ENCODE measurements at regions not wholly inside any gene's neighbourhood (a gene's known extent, or its start where the extent isn't known, plus 50 kb on each side); places are given as distances from the start of the nearest gene placed in this dataset.

GRCh38 chr12:108035372-108035771 lies 93.7 kb upstream of the WSCD2 start:
- no peaks in the 10 kb centered on the region for H3K9me3 ChIP-seq (ENCODE audit: insufficient read depth, low read length)
- no peak overlapping the region for H3K9ac ChIP-seq (ENCODE audit: insufficient read length, low read depth)
- no peak for TF ChIP-seq ZNF274 (IDR thresholded peaks at IDR 0.05; ENCODE audit: low read depth, low read length)
- TF ChIP-seq YY1 (IDR thresholded peaks at IDR 0.05; ENCODE audit: insufficient read depth, insufficient read length): no peak
- TF ChIP-seq SUZ12 (IDR thresholded peaks at IDR 0.05; ENCODE audit: extremely low read depth, insufficient read depth, insufficient read length): no peak
- DNase-seq (ENCODE audit: low read depth, low spot score): no peak
- H3K27me3 ChIP-seq (ENCODE audit: insufficient read depth, insufficient read length): peaks cover 3% of the 10 kb centered on the region
- H3K4me3 ChIP-seq (ENCODE audit: insufficient read length, low read depth): no peak overlapping the region
- no peaks in the 10 kb centered on the region for H3K4me1 ChIP-seq (ENCODE audit: insufficient read depth, insufficient read length)
- no peaks in the 10 kb centered on the region for H3K36me3 ChIP-seq (ENCODE audit: insufficient read depth, insufficient read length, low read length)

- no peaks in the 10 kb centered on the region for H3K4me1 ChIP-seq (ENCODE audit: insufficient read depth, insufficient read length)
- no peak overlapping the region for H3K4me3 ChIP-seq (ENCODE audit: insufficient read length, low read depth)
- H3K9ac ChIP-seq (ENCODE audit: insufficient read length, low read depth): no peak overlapping the region
- H3K36me3 ChIP-seq (ENCODE audit: insufficient read depth, insufficient read length, low read length): no peaks in the 10 kb centered on the region
- no peaks in the 10 kb centered on the region for H3K27me3 ChIP-seq (ENCODE audit: insufficient read depth, insufficient read length)
- DNase-seq (ENCODE audit: low read depth, low spot score): no peak
- TF ChIP-seq SUZ12 (IDR thresholded peaks at IDR 0.05; ENCODE audit: extremely low read depth, insufficient read depth, insufficient read length) (no peak), ZNF274 (IDR thresholded peaks at IDR 0.05; ENCODE audit: low read depth, low read length) (no peak), YY1 (IDR thresholded peaks at IDR 0.05; ENCODE audit: insufficient read depth, insufficient read length) (no peak)
- no peaks in the 10 kb centered on the region for H3K9me3 ChIP-seq (ENCODE audit: insufficient read depth, low read length)
Measured at GRCh38 chr12:108037960-108038359, 91.1 kb upstream of the WSCD2 start.

DNA sequence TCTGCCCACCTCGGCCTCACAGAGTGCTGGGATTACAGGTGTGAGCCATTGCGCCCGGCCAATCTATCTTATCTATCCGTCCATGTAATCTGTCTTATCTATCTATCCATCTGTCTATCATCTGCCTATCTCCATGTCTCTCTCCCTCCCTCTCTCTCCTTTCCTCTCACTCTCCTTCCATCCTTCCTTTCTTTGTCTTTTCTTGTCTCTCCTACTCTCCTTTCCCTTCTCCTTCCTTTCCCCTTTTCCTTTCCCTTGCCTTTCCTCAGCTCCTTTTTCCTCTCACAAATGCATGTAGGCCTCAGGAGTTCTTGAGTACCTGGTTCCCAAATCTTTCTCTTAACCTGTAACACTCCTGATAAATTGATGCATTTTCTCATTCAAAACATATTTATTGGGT lies 89.3 kb upstream of the WSCD2 start:
- Histone ChIP-seq H3K9ac (ENCODE audit: insufficient read length, low read depth) (no peak overlapping the region), H3K4me1 (ENCODE audit: insufficient read depth, insufficient read length) (no peaks in the 10 kb centered on the region), H3K36me3 (ENCODE audit: insufficient read depth, insufficient read length, low read length) (no peaks in the 10 kb centered on the region), H3K4me3 (ENCODE audit: insufficient read length, low read depth) (no peak overlapping the region), H3K27me3 (ENCODE audit: insufficient read depth, insufficient read length) (no peaks in the 10 kb centered on the region), H3K9me3 (ENCODE audit: insufficient read depth, low read length) (no peaks in the 10 kb centered on the region)
- no peak for TF ChIP-seq ZNF274 (IDR thresholded peaks at IDR 0.05; ENCODE audit: low read depth, low read length)
- TF ChIP-seq YY1 (IDR thresholded peaks at IDR 0.05; ENCODE audit: insufficient read depth, insufficient read length): no peak
- TF ChIP-seq SUZ12 (IDR thresholded peaks at IDR 0.05; ENCODE audit: extremely low read depth, insufficient read depth, insufficient read length): no peak
- DNase-seq (ENCODE audit: low read depth, low spot score): no peak

DNA sequence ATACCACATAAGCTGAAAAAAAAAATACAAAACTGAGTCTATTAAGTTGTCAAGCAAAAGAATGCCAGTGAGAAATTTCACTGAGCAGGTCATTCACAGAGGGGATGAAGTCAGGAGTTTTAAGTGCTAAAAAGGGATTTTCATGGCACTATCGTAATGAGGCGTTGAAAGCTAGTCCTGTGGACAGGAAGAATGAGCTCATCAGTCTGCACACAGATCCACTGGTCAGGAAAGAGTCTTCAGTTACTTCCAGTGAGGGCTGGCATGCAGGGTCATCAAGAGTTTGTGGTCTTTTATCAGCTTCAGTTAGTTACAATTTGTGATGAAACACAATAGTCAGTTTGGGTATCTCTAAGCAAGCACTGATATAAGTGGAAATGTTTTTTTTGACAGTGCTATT lies 88.1 kb upstream of the WSCD2 start:
- TF ChIP-seq ZNF274 (IDR thresholded peaks at IDR 0.05; ENCODE audit: low read depth, low read length) (no peak), YY1 (IDR thresholded peaks at IDR 0.05; ENCODE audit: insufficient read depth, insufficient read length) (no peak), SUZ12 (IDR thresholded peaks at IDR 0.05; ENCODE audit: extremely low read depth, insufficient read depth, insufficient read length) (no peak)
- Histone ChIP-seq H3K9ac (ENCODE audit: insufficient read length, low read depth) (no peak overlapping the region), H3K4me3 (ENCODE audit: insufficient read length, low read depth) (no peak overlapping the region), H3K36me3 (ENCODE audit: insufficient read depth, insufficient read length, low read length) (no peaks in the 10 kb centered on the region), H3K27me3 (ENCODE audit: insufficient read depth, insufficient read length) (no peaks in the 10 kb centered on the region), H3K4me1 (ENCODE audit: insufficient read depth, insufficient read length) (no peaks in the 10 kb centered on the region), H3K9me3 (ENCODE audit: insufficient read depth, low read length) (no peaks in the 10 kb centered on the region)
- DNase-seq (ENCODE audit: low read depth, low spot score): no peak

- no peak overlapping the region for H3K9ac ChIP-seq (ENCODE audit: insufficient read length, low read depth)
- no peak for TF ChIP-seq ZNF274 (IDR thresholded peaks at IDR 0.05; ENCODE audit: low read depth, low read length)
- no peak for TF ChIP-seq SUZ12 (IDR thresholded peaks at IDR 0.05; ENCODE audit: extremely low read depth, insufficient read depth, insufficient read length)
- no peak for TF ChIP-seq YY1 (IDR thresholded peaks at IDR 0.05; ENCODE audit: insufficient read depth, insufficient read length)
- no peaks in the 10 kb centered on the region for H3K4me1 ChIP-seq (ENCODE audit: insufficient read depth, insufficient read length)
- no peaks in the 10 kb centered on the region for H3K27me3 ChIP-seq (ENCODE audit: insufficient read depth, insufficient read length)
- H3K4me3 ChIP-seq (ENCODE audit: insufficient read length, low read depth): no peak overlapping the region
- H3K36me3 ChIP-seq (ENCODE audit: insufficient read depth, insufficient read length, low read length): no peaks in the 10 kb centered on the region
- H3K9me3 ChIP-seq (ENCODE audit: insufficient read depth, low read length): no peaks in the 10 kb centered on the region
- no peak for DNase-seq (ENCODE audit: low read depth, low spot score)
Measured at GRCh38 chr12:108043286-108043685, 85.8 kb upstream of the WSCD2 start.

DNA sequence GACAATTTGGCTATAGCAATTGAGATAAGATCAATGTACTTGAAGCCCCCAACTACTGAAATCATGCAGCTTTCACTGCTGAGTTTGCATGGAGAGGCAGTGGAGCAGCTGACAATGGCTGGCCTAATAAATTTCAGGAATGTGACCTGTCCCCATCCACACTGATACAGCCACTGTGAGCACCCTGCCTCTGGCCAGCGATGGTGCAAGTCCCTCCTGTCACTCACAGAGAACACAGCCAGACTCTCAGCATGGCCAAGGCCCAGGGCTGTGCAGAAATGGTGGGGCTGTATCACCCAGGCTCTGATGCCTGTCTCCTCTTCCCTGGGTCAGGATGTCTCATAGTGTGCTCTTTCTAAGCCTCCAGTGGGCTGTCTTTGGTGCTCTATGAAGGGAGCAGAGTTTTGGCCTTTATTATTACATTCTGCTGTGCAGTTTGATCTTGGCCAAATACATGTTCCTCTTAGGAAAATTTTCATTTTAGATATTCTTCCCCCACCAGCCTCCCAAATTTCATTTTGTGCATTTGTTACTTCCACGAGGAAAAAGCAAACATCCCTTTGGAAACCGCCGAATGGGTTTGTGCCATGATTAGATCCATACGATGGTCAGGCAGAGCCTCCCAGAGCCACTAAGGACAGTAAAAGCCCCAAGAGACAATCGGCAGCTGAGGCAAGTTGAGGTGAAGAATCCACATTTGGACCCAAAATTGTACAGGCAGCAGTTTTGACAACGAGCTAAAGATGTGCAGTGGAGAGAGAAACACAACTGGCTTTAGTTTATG lies 85.1 kb upstream of the WSCD2 start:
- Histone ChIP-seq H3K4me1 (ENCODE audit: insufficient read depth, insufficient read length) (peaks cover 2% of the 10 kb centered on the region), H3K4me3 (ENCODE audit: insufficient read length, low read depth) (no peak overlapping the region), H3K9me3 (ENCODE audit: insufficient read depth, low read length) (no peaks in the 10 kb centered on the region), H3K27me3 (ENCODE audit: insufficient read depth, insufficient read length) (no peaks in the 10 kb centered on the region), H3K36me3 (ENCODE audit: insufficient read depth, insufficient read length, low read length) (no peaks in the 10 kb centered on the region), H3K9ac (ENCODE audit: insufficient read length, low read depth) (no peak overlapping the region)
- TF ChIP-seq YY1 (IDR thresholded peaks at IDR 0.05; ENCODE audit: insufficient read depth, insufficient read length) (no peak), SUZ12 (IDR thresholded peaks at IDR 0.05; ENCODE audit: extremely low read depth, insufficient read depth, insufficient read length) (no peak), ZNF274 (IDR thresholded peaks at IDR 0.05; ENCODE audit: low read depth, low read length) (no peak)
- DNase-seq (ENCODE audit: low read depth, low spot score): no peak

DNA sequence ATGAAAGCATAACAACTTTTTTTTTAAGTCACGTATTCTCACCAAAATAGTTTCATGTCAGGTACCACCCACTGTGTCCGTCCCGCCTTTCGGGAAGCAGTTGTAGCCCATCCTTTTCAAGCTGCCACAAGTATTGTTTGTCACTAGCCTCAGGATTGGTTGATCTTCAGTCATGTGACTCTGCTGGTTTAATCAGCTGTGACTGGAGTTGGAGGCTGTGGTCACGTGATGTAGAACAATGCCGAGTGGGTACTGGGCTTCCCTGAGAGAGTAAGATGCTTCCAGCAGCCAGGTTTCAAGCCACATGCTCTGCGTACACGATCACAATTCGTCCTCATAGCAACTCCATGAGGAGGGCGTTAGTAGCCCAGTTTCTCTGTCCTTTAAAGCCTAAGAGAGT lies 83.0 kb upstream of the WSCD2 start:
- DNase-seq (ENCODE audit: low read depth, low spot score): no peak
- Histone ChIP-seq H3K9me3 (ENCODE audit: insufficient read depth, low read length) (no peaks in the 10 kb centered on the region), H3K36me3 (ENCODE audit: insufficient read depth, insufficient read length, low read length) (no peaks in the 10 kb centered on the region), H3K4me3 (ENCODE audit: insufficient read length, low read depth) (no peak overlapping the region), H3K27me3 (ENCODE audit: insufficient read depth, insufficient read length) (no peaks in the 10 kb centered on the region), H3K4me1 (ENCODE audit: insufficient read depth, insufficient read length) (peaks cover 2% of the 10 kb centered on the region), H3K9ac (ENCODE audit: insufficient read length, low read depth) (no peak overlapping the region)
- TF ChIP-seq YY1 (IDR thresholded peaks at IDR 0.05; ENCODE audit: insufficient read depth, insufficient read length) (no peak), ZNF274 (IDR thresholded peaks at IDR 0.05; ENCODE audit: low read depth, low read length) (no peak), SUZ12 (IDR thresholded peaks at IDR 0.05; ENCODE audit: extremely low read depth, insufficient read depth, insufficient read length) (no peak)

All from NT2/D1 (cell line).